ENCODE measurements at regions not wholly inside any gene's neighbourhood (a gene's known extent, or its start where the extent isn't known, plus 50 kb on each side); places are given as distances from the start of the nearest gene placed in this dataset.

DNA sequence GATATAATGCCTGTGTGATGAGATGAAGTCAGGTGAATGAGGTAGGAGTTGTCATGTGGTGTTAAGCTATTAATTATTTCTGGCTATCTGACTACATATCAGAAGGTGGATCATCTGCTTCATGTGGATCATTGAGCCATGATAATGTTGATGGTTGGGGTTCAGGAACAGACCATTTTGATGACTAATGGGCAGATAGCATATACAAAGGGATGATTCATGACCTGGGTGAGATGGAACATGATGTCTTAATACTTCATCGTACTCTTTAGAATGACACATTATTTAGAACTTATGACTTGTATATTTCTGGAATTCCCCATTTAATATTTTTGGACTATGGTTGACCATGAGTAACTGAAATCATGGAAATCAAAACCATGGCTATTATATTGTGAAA is 155.1 kb downstream of the OR13A1 start:
- TF ChIP-seq, protein P1, sequence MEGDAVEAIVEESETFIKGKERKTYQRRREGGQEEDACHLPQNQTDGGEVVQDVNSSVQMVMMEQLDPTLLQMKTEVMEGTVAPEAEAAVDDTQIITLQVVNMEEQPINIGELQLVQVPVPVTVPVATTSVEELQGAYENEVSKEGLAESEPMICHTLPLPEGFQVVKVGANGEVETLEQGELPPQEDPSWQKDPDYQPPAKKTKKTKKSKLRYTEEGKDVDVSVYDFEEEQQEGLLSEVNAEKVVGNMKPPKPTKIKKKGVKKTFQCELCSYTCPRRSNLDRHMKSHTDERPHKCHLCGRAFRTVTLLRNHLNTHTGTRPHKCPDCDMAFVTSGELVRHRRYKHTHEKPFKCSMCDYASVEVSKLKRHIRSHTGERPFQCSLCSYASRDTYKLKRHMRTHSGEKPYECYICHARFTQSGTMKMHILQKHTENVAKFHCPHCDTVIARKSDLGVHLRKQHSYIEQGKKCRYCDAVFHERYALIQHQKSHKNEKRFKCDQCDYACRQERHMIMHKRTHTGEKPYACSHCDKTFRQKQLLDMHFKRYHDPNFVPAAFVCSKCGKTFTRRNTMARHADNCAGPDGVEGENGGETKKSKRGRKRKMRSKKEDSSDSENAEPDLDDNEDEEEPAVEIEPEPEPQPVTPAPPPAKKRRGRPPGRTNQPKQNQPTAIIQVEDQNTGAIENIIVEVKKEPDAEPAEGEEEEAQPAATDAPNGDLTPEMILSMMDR (IDR thresholded peaks at IDR 0.05; ENCODE audit: insufficient read depth, low read length) = no peak
- TF ChIP-seq POLR2AphosphoS5 (IDR thresholded peaks at IDR 0.05; ENCODE audit: low read depth) (no peak), GABPA (IDR thresholded peaks at IDR 0.05; ENCODE audit: low read depth) (no peak)
- TF ChIP-seq, protein P2, sequence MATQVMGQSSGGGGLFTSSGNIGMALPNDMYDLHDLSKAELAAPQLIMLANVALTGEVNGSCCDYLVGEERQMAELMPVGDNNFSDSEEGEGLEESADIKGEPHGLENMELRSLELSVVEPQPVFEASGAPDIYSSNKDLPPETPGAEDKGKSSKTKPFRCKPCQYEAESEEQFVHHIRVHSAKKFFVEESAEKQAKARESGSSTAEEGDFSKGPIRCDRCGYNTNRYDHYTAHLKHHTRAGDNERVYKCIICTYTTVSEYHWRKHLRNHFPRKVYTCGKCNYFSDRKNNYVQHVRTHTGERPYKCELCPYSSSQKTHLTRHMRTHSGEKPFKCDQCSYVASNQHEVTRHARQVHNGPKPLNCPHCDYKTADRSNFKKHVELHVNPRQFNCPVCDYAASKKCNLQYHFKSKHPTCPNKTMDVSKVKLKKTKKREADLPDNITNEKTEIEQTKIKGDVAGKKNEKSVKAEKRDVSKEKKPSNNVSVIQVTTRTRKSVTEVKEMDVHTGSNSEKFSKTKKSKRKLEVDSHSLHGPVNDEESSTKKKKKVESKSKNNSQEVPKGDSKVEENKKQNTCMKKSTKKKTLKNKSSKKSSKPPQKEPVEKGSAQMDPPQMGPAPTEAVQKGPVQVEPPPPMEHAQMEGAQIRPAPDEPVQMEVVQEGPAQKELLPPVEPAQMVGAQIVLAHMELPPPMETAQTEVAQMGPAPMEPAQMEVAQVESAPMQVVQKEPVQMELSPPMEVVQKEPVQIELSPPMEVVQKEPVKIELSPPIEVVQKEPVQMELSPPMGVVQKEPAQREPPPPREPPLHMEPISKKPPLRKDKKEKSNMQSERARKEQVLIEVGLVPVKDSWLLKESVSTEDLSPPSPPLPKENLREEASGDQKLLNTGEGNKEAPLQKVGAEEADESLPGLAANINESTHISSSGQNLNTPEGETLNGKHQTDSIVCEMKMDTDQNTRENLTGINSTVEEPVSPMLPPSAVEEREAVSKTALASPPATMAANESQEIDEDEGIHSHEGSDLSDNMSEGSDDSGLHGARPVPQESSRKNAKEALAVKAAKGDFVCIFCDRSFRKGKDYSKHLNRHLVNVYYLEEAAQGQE (IDR thresholded peaks at IDR 0.05; ENCODE audit: insufficient replicate concordance, low read depth) = no peak

Measured in HL-60 (cell line).